GM12873 (cell line): ENCODE measurements at regions not wholly inside any gene's neighbourhood (a gene's known extent, or its start where the extent isn't known, plus 50 kb on each side); places are given as distances from the start of the nearest gene placed in this dataset.

Experiments used
- TF ChIP-seq, protein P1 (sequence below): IDR thresholded peaks from 2 replicates; pipeline ENCODE4 v1.5.1; 2012; ENCODE audit warnings: low read depth, mild to moderate bottlenecking, moderate library complexity, low read length, control low read depth; ENCODE audit not compliant: insufficient read depth; ENCODE audit errors: missing control alignments

DNA sequence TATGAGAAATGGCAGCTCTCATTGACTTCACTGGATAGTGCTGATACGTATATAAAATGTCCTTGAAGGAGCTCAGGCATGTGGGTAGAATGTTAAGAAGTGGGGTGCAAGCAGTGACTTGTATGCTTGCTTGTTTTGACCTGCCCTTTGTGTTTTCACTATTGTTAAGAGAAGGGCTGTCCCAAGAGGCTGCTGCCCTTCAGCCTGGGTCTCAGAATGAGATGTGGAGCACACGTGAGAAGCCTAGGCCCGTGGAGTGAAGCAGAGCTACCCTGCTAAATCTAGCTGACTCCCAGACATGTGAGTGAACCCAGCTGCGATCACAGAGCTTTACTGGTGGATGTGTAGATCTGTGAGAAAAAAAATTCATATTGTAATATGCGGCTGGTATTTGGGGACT is 305.3 kb upstream of the RGS17 start:
- TF ChIP-seq, protein P1, sequence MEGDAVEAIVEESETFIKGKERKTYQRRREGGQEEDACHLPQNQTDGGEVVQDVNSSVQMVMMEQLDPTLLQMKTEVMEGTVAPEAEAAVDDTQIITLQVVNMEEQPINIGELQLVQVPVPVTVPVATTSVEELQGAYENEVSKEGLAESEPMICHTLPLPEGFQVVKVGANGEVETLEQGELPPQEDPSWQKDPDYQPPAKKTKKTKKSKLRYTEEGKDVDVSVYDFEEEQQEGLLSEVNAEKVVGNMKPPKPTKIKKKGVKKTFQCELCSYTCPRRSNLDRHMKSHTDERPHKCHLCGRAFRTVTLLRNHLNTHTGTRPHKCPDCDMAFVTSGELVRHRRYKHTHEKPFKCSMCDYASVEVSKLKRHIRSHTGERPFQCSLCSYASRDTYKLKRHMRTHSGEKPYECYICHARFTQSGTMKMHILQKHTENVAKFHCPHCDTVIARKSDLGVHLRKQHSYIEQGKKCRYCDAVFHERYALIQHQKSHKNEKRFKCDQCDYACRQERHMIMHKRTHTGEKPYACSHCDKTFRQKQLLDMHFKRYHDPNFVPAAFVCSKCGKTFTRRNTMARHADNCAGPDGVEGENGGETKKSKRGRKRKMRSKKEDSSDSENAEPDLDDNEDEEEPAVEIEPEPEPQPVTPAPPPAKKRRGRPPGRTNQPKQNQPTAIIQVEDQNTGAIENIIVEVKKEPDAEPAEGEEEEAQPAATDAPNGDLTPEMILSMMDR = no peak

DNA sequence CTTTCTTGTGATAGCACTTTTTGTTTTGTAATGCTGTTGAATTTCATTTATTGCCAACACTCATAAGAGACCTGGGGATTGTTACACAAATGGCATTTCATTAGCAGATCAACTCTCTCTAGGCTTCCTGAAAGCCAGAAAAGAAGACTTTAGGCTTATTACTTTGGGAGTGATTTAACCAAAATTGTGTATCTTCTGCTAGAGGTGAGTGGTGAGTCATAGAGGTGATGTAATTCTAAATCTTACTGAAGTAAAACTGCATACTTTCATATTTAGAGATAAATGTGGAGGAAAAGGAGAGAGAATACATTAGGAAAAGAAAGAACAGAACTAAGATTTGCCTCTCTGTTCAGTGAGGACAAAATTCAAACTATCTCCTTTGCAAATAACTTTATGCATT is 304.7 kb upstream of the RGS17 start:
- TF ChIP-seq, protein P1 = no peak

DNA sequence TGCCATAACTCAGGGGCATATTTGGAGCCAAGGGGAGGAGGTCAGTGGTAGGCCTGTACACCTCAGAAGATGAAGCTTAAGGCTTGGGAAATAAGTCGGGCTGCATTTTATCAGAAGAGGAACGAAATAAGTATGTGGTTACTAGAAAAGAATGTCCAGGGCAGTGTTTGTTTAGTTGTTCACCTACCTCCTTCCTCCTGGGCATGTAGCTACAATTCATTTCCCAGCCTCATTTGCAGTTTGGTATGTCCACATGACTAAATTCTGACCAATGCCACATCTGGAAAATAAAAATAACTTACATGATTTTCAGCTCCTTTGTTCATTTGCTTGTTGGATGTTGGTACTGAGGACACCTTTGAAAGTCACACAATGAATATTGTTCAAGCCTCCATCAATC is 294.5 kb upstream of the RGS17 start:
- TF ChIP-seq, protein P1 = no peak

DNA sequence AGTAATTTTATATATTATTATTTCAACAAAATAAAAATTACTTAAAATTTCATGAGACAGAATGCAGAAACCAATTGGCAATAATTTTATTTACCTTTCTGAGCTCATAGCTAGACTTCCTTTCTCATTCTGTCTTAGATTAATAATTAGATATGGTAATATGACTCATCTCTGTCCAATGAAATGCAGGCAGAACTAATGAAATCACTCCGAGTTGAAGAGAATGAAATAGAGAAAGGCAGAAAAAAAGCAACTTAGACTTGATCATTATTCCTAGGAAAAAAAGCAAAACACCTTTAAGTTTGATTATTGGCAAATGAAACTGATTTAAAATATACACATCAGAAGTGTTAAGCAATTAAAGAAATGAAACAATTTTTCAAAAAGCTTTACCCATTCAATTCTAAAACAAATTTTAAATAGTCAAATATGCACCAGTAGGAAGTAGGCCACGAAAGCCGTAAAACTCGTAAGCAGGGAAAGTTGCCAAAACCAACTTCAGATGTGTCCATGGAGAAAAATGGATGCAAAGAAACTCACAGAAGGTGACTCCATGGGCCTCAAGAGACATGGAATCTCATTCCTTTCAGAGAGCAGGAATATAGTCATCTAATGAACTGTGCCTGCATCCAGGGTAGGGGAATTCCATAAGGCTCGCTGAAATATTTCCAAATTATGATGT is 293.8 kb upstream of the RGS17 start:
- TF ChIP-seq, protein P1 = no peak

DNA sequence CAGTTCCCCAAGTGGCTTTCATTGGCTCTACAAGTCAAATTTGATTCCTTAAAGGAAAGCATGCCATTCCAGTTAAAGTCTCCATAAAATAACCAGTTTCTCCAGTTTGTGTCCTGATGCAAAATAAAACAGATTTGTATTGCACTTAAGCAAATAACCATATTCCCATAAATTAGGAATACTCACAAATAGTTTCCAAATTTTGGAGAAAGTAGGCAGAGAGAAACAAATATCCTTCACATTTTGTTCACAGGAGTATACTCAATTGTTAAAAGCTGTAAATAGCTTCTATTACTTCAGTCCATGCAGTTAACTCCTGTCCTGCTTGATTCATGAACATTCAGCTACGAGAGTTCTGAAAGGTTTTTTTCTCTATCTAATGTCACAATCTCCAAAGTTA is 281.4 kb upstream of the RGS17 start:
- TF ChIP-seq, protein P1 = no peak

DNA sequence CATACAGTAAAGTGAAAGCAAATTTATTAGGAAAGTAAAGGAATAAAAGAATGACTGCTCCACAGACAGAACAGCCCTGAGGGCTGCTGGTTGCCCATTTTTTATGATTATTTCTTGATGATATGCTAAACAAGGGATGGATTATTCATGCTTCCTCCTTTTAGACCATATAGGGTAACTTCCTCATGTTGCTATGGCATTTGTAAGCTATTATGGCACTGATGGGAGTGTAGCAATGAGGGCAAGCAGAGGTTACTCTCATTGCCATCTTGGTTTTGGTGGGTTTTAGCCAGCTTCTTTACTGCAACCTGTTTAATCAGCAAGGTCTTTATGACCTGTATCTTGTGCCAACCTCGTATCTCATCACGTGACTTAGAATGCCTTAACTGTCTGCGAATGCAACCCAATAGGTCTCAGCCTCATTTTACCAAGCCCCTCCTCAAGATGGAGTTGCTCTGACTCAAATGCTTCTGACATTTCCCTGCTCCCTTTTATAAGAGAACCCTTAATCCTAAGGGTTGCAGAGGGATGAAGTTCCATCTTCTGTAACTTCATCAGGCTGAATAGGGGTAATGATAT is 280.1 kb upstream of the RGS17 start:
- TF ChIP-seq, protein P1 = no peak

DNA sequence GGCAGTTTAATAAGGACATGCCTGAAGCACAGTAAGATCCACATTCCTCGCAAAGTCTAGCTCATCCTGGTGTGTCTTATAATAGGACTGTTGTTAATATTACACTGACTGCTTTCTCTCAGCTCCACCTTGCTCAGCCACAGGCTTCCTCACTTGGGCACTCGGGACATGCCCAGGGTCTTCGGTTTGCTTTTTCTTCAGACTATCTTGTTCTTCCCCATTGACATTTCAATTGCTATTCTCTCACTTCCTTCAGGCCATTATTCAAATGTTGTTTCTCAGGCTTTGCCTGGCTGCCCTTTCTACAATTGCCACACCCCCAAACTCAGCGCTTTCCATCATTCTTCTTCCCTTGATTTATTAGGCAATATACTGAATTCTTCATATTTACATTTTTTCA is 274.8 kb upstream of the RGS17 start:
- TF ChIP-seq, protein P1 = no peak

DNA sequence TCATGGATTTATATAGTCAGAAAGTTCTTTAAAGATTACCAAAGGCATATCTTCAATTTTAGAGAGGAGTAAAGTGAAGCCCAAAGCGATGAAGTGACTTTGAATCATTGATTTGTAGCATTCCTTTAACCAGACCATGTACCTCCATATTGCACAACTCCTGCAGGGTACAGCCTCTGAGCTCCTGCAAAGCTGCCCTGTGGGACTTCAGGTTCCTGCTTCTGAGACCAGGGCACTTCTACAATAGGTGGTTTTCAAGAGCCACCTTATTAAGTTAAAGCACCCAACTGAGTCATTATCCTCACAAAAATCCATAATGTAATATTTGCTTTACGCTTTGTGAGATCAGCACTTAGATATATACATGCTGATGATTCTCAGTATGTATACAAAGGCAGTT is 270.7 kb upstream of the RGS17 start:
- TF ChIP-seq, protein P1 = no peak
